ENCODE measurements at regions not wholly inside any gene's neighbourhood (a gene's known extent, or its start where the extent isn't known, plus 50 kb on each side); places are given as distances from the start of the nearest gene placed in this dataset.

DNA sequence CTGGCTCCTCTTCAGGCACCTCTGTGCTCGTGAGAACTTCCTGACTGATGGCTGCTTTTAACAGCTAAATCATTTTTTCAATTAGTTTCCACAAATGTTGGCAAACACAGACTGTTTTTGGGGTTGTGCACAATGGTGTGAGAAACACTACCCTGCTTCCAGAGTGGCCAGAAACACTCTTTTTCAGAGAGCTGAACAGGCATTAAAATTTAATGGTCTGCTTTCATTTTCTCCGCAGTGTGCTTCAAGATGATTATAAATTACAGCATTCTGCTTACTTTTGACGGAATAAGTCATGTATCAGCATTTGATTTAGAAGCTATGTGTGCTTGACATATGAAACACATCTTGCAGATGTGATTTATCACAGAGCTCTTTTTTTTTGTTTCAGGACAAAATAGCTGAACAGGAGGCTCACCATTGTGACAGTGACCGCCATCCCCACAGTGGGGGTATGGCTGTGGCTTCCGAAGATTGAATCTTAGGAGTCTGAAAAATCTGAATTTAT lies 454.5 kb upstream of the ZNF608 start:
- Histone ChIP-seq H3K9ac (ENCODE audit: insufficient read depth, low read depth, low read length) (no peak overlapping the region), H3K27ac (ENCODE audit: extremely low read length, insufficient read depth, low read length) (no peak overlapping the region), H3K4me1 (ENCODE audit: insufficient read depth, low read length) (no peaks in the 10 kb centered on the region), H3K4me3 (replicated peaks in 1 of 3; ENCODE audit: insufficient read depth in 1 of 3, low read depth in 2 of 3, low read length in 3 of 3) (no peak overlapping the region), H3K79me2 (ENCODE audit: insufficient read depth, low read length) (no peaks in the 10 kb centered on the region), H3K27me3 (ENCODE audit: control insufficient read depth in 1 of 2, insufficient read depth in 2 of 2, low read length in 2 of 2) (no peaks in the 10 kb centered on the region), H3K4me2 (ENCODE audit: low read depth, low read length) (no peak overlapping the region), H3K9me3 (ENCODE audit: low read length) (no peaks in the 10 kb centered on the region), H2AFZ (ENCODE audit: low read length) (no peak overlapping the region), H3K36me3 (replicated peaks in 1 of 2; ENCODE audit: control insufficient read depth in 1 of 2, insufficient read depth in 2 of 2, low read length in 2 of 2) (no peaks in the 10 kb centered on the region), H4K20me1 (ENCODE audit: insufficient read depth, low read length) (no peaks in the 10 kb centered on the region)
- ATAC-seq (no peak), FAIRE-seq (no peak), DNase-seq (ENCODE audit: low spot score) (no peak)
- in situ Hi-C loops (cut with HindIII; ENCODE audit: extremely low pct_ligation_motif_present, low pct_unique_long_range_greater_than_20kb) (no loop called here), intact Hi-C loops (cut with micrococcal nuclease; ENCODE audit: unreplicated experiment) (no loop called here)
- WGBS (ENCODE audit: low lambda C conversion rate) = 27% methylated on average over 5 of the region's 5 CpGs
- no TSS peak for BruUV-seq (replicated peaks)
- ChIA-PET POLR2A (no interaction called here), CTCF (ENCODE audit: low intra/inter-chr PET ratio, low total read pairs) (no interaction called here)
- TF ChIP-seq, protein P1, sequence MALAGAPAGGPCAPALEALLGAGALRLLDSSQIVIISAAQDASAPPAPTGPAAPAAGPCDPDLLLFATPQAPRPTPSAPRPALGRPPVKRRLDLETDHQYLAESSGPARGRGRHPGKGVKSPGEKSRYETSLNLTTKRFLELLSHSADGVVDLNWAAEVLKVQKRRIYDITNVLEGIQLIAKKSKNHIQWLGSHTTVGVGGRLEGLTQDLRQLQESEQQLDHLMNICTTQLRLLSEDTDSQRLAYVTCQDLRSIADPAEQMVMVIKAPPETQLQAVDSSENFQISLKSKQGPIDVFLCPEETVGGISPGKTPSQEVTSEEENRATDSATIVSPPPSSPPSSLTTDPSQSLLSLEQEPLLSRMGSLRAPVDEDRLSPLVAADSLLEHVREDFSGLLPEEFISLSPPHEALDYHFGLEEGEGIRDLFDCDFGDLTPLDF (CRISPR knock-in tag; IDR thresholded peaks at IDR 0.05) = no peak
- TF ChIP-seq ZNF205 (CRISPR knock-in tag; IDR thresholded peaks at IDR 0.05) (no peak), ZKSCAN5 (CRISPR knock-in tag; IDR thresholded peaks at IDR 0.05) (no peak), NFE2L1 (CRISPR knock-in tag; IDR thresholded peaks at IDR 0.05; ENCODE audit: borderline replicate concordance) (no peak), NCOR1 (IDR thresholded peaks at IDR 0.05; ENCODE audit: borderline replicate concordance, low read length) (no peak), ZNF839 (CRISPR knock-in tag; IDR thresholded peaks at IDR 0.05; ENCODE audit: borderline replicate concordance) (no peak), ZNF138 (CRISPR knock-in tag; IDR thresholded peaks at IDR 0.05; ENCODE audit: low read depth) (no peak), MAF1 (CRISPR knock-in tag; IDR thresholded peaks at IDR 0.05; ENCODE audit: borderline replicate concordance) (no peak), MTA1 (CRISPR knock-in tag; IDR thresholded peaks at IDR 0.05; ENCODE audit: borderline replicate concordance) (no peak), RBM22 (optimal IDR thresholded peaks at IDR 0.05; ENCODE audit: low read length) (no peak), NFYC (CRISPR knock-in tag; IDR thresholded peaks at IDR 0.05) (no peak), ZBTB8A (CRISPR knock-in tag; IDR thresholded peaks at IDR 0.05; ENCODE audit: borderline replicate concordance, low read depth) (no peak), ZNF234 (CRISPR knock-in tag; conservative IDR thresholded peaks at IDR 0.05) (no peak), TCF7L2 (IDR thresholded peaks at IDR 0.05; ENCODE audit: low read depth, low read length) (no peak), U2AF2 (IDR thresholded peaks at IDR 0.05; ENCODE audit: low read depth, low read length) (no peak)
- TF ChIP-seq, protein P2, sequence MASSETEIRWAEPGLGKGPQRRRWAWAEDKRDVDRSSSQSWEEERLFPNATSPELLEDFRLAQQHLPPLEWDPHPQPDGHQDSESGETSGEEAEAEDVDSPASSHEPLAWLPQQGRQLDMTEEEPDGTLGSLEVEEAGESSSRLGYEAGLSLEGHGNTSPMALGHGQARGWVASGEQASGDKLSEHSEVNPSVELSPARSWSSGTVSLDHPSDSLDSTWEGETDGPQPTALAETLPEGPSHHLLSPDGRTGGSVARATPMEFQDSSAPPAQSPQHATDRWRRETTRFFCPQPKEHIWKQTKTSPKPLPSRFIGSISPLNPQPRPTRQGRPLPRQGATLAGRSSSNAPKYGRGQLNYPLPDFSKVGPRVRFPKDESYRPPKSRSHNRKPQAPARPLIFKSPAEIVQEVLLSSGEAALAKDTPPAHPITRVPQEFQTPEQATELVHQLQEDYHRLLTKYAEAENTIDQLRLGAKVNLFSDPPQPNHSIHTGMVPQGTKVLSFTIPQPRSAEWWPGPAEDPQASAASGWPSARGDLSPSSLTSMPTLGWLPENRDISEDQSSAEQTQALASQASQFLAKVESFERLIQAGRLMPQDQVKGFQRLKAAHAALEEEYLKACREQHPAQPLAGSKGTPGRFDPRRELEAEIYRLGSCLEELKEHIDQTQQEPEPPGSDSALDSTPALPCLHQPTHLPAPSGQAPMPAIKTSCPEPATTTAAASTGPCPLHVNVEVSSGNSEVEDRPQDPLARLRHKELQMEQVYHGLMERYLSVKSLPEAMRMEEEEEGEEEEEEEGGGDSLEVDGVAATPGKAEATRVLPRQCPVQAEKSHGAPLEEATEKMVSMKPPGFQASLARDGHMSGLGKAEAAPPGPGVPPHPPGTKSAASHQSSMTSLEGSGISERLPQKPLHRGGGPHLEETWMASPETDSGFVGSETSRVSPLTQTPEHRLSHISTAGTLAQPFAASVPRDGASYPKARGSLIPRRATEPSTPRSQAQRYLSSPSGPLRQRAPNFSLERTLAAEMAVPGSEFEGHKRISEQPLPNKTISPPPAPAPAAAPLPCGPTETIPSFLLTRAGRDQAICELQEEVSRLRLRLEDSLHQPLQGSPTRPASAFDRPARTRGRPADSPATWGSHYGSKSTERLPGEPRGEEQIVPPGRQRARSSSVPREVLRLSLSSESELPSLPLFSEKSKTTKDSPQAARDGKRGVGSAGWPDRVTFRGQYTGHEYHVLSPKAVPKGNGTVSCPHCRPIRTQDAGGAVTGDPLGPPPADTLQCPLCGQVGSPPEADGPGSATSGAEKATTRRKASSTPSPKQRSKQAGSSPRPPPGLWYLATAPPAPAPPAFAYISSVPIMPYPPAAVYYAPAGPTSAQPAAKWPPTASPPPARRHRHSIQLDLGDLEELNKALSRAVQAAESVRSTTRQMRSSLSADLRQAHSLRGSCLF (CRISPR knock-in tag; IDR thresholded peaks at IDR 0.05; ENCODE audit: borderline replicate concordance) = no peak
- TF ChIP-seq, protein P3, sequence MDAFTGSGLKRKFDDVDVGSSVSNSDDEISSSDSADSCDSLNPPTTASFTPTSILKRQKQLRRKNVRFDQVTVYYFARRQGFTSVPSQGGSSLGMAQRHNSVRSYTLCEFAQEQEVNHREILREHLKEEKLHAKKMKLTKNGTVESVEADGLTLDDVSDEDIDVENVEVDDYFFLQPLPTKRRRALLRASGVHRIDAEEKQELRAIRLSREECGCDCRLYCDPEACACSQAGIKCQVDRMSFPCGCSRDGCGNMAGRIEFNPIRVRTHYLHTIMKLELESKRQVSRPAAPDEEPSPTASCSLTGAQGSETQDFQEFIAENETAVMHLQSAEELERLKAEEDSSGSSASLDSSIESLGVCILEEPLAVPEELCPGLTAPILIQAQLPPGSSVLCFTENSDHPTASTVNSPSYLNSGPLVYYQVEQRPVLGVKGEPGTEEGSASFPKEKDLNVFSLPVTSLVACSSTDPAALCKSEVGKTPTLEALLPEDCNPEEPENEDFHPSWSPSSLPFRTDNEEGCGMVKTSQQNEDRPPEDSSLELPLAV (CRISPR knock-in tag; conservative IDR thresholded peaks at IDR 0.05; ENCODE audit: low read depth) = no peak
- TF ChIP-seq, protein P4, sequence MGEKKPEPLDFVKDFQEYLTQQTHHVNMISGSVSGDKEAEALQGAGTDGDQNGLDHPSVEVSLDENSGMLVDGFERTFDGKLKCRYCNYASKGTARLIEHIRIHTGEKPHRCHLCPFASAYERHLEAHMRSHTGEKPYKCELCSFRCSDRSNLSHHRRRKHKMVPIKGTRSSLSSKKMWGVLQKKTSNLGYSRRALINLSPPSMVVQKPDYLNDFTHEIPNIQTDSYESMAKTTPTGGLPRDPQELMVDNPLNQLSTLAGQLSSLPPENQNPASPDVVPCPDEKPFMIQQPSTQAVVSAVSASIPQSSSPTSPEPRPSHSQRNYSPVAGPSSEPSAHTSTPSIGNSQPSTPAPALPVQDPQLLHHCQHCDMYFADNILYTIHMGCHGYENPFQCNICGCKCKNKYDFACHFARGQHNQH (CRISPR knock-in tag; IDR thresholded peaks at IDR 0.05) = no peak

All from HepG2 (cell line).